ENCODE measurements at regions not wholly inside any gene's neighbourhood (a gene's known extent, or its start where the extent isn't known, plus 50 kb on each side); places are given as distances from the start of the nearest gene placed in this dataset.

DNA sequence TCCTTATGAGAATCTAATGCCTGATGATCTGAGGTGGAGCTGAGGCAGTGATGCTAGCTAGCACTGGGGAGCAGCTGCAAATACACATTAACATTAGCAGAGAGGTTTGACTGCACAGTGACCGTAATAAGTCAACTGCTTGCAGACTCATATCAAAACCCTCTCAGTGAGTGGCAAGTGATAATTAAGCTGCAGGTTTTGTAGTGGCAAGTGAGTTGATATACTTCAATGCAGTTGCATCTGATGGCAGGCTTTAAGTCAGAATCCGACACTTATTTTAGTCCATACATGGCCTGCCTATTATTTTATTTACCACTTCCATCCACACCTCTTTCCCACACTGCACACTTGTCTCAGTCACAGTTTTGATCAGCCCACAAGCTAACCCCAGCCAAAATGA is 209.2 kb upstream of the IRS2 start:
- Histone ChIP-seq H3K27me3 (no peaks in the 10 kb centered on the region), H3K4me1 (peaks cover 0 to 3% (median 0%) of the 10 kb centered on the region in 4 donors), H3K9me3 (no peaks in the 10 kb centered on the region), H3K36me3 (no peaks in the 10 kb centered on the region), H3K4me3 (no peak overlapping the region), H3K27ac (no peak overlapping the region)
- TF ChIP-seq, protein P1, sequence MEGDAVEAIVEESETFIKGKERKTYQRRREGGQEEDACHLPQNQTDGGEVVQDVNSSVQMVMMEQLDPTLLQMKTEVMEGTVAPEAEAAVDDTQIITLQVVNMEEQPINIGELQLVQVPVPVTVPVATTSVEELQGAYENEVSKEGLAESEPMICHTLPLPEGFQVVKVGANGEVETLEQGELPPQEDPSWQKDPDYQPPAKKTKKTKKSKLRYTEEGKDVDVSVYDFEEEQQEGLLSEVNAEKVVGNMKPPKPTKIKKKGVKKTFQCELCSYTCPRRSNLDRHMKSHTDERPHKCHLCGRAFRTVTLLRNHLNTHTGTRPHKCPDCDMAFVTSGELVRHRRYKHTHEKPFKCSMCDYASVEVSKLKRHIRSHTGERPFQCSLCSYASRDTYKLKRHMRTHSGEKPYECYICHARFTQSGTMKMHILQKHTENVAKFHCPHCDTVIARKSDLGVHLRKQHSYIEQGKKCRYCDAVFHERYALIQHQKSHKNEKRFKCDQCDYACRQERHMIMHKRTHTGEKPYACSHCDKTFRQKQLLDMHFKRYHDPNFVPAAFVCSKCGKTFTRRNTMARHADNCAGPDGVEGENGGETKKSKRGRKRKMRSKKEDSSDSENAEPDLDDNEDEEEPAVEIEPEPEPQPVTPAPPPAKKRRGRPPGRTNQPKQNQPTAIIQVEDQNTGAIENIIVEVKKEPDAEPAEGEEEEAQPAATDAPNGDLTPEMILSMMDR (IDR thresholded peaks at IDR 0.05), result no peak
- DNase-seq, result no peak
- intact Hi-C loops (cut with DNase I; ENCODE audit: low total_unique reads), result no loop called here

DNA sequence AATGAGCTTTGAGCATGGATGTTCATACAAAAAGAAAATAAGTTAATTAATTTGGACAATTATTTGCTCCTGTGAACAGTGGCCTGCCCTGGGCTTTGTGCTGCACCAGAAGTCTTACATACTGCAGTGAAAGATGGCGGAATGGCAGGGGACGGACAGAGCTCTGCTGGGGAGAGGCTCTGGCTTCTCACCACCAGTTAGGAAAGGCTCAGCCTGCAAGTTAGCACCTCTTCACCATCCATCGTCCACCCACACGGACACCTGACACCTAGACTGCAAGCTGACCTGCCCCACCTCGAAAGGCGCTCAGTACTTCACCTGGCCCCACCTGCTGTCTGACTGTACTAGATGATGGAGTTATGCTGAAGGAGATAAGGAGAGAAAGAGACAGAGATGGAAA is 203.9 kb upstream of the IRS2 start:
- no peak overlapping the region for H3K4me3 ChIP-seq
- intact Hi-C loops (cut with DNase I; ENCODE audit: low total_unique reads), result no loop called here
- no peaks in the 10 kb centered on the region for H3K36me3 ChIP-seq
- DNase-seq, result no peak
- no peaks in the 10 kb centered on the region for H3K27me3 ChIP-seq
- no peak overlapping the region for H3K27ac ChIP-seq
- TF ChIP-seq, protein P1 (IDR thresholded peaks at IDR 0.05), result no peak
- no peaks in the 10 kb centered on the region for H3K4me1 ChIP-seq
- H3K9me3 ChIP-seq, result no peaks in the 10 kb centered on the region

DNA sequence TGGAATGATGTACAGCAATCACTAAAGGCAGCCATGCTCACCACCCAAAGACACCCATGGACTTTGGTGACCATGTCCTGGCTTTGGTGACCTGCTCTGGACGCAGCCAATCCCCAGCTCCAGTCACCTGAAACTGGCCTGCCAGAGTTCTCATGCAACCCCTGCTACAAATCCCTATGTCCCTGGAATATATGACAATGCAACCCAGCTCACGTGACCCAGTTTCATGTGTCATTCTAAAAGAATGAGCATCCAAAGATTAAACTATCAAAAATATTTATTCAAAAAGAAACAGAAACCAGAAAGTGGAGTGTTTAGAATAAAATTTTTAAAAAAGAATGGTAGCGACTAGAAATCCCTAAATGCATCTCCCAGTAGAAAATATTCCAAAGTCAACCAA is 203.3 kb upstream of the IRS2 start:
- no peak overlapping the region for H3K4me3 ChIP-seq
- no peak for DNase-seq
- H3K27ac ChIP-seq, result no peak overlapping the region
- H3K27me3 ChIP-seq, result no peaks in the 10 kb centered on the region
- no peaks in the 10 kb centered on the region for H3K36me3 ChIP-seq
- intact Hi-C loops (cut with DNase I; ENCODE audit: low total_unique reads), result no loop called here
- H3K4me1 ChIP-seq, result no peaks in the 10 kb centered on the region
- TF ChIP-seq, protein P1 (IDR thresholded peaks at IDR 0.05), result no peak
- H3K9me3 ChIP-seq, result no peaks in the 10 kb centered on the region

DNA sequence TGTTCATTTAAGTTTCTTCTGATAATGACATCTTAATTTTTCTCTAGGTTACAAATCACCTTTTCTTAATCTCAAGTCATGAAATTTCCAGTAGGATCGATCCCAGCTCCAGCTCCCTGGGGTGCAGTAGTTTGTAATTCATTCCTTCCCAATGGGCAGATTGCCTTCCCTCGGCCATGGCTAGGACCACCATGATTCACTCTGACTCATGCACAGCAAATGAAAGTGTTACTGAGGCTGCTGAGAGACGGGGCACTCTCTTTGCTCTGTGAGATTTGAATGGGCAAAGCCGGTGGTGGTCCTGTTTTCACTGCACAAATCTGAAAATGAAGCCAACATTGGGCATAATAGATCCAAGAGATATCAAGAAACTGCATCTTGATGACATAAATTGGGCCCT is 202.8 kb upstream of the IRS2 start:
- Histone ChIP-seq H3K36me3 (no peaks in the 10 kb centered on the region), H3K27ac (no peak overlapping the region), H3K4me1 (no peaks in the 10 kb centered on the region), H3K4me3 (no peak overlapping the region), H3K9me3 (no peaks in the 10 kb centered on the region), H3K27me3 (no peaks in the 10 kb centered on the region)
- intact Hi-C loops (cut with DNase I; ENCODE audit: low total_unique reads), result no loop called here
- TF ChIP-seq, protein P1 (IDR thresholded peaks at IDR 0.05), result no peak
- DNase-seq, result no peak

DNA sequence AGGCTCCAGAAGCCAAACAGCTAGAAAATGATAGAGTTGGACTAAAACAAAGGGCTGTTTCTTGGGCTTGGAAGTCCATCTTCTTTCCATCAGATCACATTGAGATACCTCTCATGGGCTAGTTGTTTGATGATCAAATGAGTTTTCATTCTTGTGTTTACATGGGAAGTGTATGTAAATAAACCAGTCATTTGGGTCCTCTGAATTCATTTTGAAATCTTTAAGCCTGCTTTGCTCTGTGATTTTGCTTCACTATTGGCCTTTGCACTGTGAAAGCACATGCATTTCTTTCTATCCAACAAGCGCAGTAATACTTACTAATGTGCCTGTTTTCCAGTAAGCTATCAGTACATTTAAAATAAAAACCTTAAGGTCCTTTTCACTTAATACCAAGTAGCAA is 200.5 kb upstream of the IRS2 start:
- no peaks in the 10 kb centered on the region for H3K4me1 ChIP-seq
- no peaks in the 10 kb centered on the region for H3K9me3 ChIP-seq
- H3K36me3 ChIP-seq, result no peaks in the 10 kb centered on the region
- no peak overlapping the region for H3K4me3 ChIP-seq
- intact Hi-C loops (cut with DNase I; ENCODE audit: low total_unique reads), result no loop called here
- H3K27me3 ChIP-seq, result no peaks in the 10 kb centered on the region
- H3K27ac ChIP-seq, result no peak overlapping the region
- TF ChIP-seq, protein P1 (IDR thresholded peaks at IDR 0.05), result no peak
- DNase-seq, result no peak

DNA sequence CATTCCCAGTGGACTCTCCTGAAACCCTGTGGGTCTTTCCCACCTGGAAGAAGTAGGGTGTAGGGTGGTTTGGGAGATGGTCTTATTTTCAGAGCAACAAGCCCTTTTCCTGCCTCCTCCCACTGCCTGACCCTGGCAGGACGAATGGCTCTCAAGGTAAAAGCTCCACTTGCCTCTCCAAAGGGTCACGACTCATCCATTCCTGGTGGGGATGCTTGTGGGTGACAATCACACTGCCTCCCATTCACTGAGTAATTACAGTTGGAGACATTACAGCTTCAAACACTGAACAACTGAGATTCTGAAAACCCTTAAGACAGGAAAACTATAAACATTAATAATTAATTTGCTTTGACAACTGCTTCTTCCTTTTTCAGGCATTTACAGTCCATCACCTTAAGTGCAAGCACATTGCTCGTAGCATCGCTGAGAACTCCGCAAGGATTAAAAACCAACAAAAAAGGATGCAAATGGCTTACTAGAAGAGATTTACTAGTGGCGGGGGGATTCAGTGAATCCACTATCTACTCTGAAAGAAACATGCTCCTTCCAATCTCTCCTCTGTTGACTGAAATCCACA is 199.6 kb upstream of the IRS2 start:
- no peak overlapping the region for H3K4me3 ChIP-seq
- no peaks in the 10 kb centered on the region for H3K36me3 ChIP-seq
- no peaks in the 10 kb centered on the region for H3K27me3 ChIP-seq
- TF ChIP-seq, protein P1 (IDR thresholded peaks at IDR 0.05), result no peak
- no peaks in the 10 kb centered on the region for H3K4me1 ChIP-seq
- intact Hi-C loops (cut with DNase I; ENCODE audit: low total_unique reads), result no loop called here
- H3K9me3 ChIP-seq, result no peaks in the 10 kb centered on the region
- no peak for DNase-seq
- H3K27ac ChIP-seq, result no peak overlapping the region
